ENCODE measurements at regions not wholly inside any gene's neighbourhood (a gene's known extent, or its start where the extent isn't known, plus 50 kb on each side); places are given as distances from the start of the nearest gene placed in this dataset.
"Not testable (repeated sequence)": the region's sequence is repeated elsewhere in the genome, so short reads cannot be mapped to it uniquely, and the experiment has no call there.

DNA sequence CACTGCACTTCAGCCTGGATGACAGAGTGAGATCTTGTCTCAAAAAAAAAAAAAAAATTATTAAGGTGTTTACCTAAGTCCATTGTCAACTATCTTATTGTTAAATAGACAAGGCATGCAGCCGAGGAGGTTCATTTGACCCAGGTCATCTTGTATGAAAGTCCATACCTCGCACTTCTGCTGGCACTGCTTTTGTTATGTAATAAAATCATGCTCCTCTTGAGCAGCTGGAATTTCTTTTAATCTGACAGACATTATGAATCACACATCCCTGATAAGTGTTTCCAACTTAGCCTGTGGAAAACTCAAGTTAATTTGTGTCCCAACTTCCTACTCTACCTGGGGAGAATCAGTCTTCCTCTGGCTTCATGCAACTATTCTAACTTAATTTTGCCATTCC lies 315.6 kb upstream of the KLF4 start:
- DNase-seq, result no peak

DNA sequence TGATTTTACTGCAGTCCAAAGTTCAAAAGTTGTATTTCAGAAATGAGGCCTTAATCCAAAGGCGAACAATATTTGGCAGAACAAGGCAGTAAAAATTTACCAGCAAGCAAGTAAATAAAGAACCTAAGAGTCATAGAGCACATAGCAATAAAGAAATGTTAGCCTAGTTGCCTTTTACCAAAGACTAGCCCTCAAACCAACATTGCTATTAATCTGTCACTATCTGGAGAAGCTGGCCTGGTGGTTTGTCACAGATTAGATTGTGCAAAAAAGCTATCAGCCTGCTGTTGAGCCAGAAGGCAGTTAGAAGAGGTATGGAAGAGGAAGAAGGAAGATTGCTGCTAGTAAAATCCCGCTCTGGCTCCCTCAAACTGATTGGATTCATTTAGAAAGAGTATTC lies 304.7 kb upstream of the KLF4 start:
- DNase-seq, result no peak

GRCh38 chr9:107793541-107793940 lies 304.0 kb upstream of the KLF4 start:
- DNase-seq, result no peak

DNA sequence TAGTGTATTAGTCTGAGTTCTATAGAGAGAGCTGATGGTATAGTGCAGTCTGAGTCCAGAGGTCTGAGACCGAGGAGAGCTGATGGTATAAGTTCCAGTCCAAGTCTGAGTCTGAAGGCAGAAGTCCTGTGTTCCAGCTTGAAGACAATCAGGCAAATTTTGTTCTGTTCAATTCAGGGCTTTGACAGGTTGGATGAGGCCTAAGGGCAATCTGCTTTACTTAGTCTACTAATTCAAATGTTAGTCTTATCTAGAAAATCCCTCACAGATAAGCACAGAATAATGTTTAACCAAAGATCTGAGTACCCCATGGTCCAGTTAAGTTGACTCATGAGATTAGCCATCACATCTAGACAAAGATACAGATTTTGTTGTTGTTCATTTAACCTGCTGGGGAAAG lies 303.0 kb upstream of the KLF4 start:
- DNase-seq, result no peak

- no peak for DNase-seq
Observed at GRCh38 chr9:107792006-107792405, 302.4 kb upstream of the KLF4 start.

DNA sequence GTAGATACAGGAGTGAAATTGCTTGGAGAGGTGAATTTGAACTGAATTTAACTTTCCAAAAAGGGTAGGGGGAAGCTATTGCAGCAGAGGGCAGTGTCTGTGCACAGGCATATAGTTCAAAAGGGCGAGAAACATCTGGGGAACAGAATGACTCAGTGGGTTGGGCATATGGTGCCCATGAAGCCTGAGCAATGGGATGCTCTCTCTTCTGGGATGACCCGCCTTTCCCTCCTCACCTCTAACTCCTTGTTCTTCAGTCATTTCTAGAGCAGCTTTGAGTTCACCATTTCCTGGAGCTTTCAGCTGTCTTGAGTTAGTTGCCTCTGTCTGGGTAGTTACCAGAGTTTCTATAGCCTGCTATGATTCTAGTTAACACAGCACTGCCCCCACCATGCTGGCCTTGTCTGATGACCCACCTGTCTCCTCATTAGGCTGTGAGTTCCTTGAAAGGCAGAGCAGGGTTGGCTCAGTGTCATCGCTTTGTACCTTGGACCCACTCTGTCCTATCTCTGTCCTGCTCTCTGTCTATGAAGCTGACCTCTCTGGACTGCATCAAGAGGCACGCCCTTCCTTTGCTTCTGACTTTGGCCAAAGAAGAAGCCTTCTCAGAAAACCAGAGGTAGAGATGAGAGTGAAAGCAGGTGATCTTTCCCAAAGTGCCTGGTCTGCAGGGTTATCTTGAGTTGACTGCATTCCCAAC lies 299.6 kb upstream of the KLF4 start:
- peak; percentile 10 for DNase-seq

GRCh38 chr9:107786561-107786960 lies 297.0 kb upstream of the KLF4 start:
- no peak for DNase-seq

DNA sequence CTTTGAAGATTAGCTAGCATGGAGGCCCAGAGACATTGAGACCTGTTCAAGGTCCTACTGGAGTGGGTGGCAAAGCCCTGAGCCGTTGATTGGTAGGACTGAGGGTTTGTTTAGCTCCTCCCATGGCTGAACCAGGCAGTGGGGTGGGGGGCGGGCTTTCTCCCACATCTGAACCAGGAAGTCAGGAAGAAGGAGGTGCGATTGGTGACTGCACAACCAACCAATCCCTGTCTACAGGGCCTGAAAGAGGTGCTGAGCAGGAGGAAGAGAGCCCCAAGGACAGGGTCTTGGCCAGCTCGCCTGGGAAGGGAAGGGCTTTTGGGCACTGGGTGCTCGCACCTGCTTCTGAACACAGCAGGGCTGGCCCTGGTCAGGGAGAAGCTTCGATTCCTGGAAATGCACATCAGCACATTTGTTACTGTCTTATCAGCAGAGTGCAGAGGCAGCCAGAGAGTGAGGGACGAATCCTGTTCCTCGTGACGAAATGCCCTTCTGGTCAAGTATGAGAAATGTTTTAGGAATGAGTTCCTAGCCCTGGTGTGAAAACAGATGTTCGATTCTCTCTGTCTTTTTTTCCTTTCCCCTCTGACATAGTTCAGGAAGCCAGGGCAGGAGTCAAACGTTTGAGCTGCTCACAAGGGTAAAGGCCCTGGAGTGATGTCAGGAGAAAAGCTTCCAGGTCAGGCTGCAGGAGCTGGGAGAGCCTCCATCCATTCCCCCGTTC lies 294.8 kb upstream of the KLF4 start:
- DNase-seq, result no peak

- no peak for DNase-seq
Observed at GRCh38 chr9:107782789-107783188, 293.2 kb upstream of the KLF4 start.

DNA sequence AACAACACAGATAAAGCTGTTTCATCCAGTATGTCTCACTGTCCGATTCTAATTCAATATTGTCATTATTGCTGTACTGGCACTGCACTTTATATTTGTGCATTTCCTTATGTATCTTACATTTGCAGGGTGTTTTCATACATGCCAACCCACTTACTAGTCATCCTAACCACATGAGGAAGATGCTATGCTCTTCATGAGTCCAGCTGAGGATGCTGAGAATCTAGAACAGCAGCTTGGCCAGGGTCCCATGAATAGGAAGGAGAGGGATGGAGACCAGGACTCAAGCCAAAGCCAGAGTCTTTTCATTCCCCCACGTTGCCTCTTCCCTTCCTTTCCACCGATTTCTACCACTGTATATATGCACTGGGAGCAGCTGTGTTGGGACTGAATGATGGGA lies 292.8 kb upstream of the KLF4 start:
- DNase-seq, result no peak

GRCh38 chr9:107780960-107781359 lies 291.4 kb upstream of the KLF4 start:
- DNase-seq, result no peak

GRCh38 chr9:107779731-107780130 lies 290.2 kb upstream of the KLF4 start:
- no peak for DNase-seq

GRCh38 chr9:107778661-107779060 lies 289.1 kb upstream of the KLF4 start:
- DNase-seq, result no peak

GRCh38 chr9:107774099-107774498 lies 284.5 kb upstream of the KLF4 start:
- not testable (repeated sequence) for DNase-seq

DNA sequence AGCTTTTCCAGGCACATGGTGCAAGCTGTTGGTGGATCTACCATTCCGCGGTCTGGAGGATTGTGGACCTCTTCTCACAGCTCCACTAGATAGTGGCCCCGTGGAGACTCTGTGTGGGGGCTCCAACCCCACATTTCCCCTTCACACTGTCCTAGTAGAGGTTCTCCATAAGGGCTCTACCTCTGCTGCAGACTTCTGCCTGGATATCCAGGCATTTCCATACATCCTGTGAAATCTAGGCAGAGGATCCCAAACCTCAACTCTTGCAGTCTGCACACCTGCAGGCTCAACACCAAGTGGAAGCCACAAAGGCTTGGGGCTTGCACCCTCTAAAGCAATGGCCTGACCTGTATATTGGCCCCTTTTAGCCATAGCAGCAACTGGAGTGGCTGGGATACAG lies 283.4 kb upstream of the KLF4 start:
- DNase-seq, result no peak

DNA sequence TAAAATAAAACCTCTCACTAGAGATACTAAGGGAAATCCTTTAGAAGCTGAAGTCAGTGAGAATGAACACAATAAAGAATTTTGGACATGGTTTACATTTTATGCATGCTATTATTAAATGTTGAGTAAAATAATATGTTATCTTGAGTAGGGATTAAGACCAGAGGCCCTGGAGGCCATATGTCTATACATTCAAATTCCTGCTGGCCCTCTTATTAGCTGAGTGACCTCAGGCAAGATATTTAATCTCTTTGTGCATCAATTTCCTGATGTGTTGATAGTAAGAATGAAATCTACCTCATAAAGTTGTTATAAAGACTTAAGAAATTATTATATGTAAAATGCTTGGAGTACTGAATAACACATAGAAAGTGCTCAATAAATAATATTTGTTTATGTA lies 281.1 kb upstream of the KLF4 start:
- DNase-seq, result no peak

GRCh38 chr9:107768224-107768623 lies 278.7 kb upstream of the KLF4 start:
- DNase-seq, result no peak

DNA sequence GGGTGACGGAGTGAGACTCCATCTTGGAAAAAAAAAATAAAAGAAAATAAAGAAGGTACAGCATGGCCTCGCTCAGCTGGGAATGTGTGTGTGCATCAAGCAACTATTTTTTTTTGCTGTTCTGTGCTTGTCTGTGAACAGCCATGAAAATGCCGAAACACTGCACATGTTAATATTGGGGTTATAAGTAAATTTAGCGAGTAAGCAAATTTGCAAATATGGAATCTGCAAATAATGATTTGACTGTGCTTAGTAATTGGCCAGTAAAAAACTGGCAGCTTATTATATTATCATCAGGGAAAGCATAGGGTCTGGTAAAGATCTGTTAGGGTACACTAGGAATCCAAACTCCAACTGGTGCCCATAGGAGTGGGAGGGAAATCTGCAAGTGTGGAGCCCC lies 278.1 kb upstream of the KLF4 start:
- no peak for DNase-seq

GRCh38 chr9:107763469-107763868 lies 273.9 kb upstream of the KLF4 start:
- not testable (repeated sequence) for DNase-seq

GRCh38 chr9:107761307-107761706 lies 271.7 kb upstream of the KLF4 start:
- DNase-seq, result no peak

DNA sequence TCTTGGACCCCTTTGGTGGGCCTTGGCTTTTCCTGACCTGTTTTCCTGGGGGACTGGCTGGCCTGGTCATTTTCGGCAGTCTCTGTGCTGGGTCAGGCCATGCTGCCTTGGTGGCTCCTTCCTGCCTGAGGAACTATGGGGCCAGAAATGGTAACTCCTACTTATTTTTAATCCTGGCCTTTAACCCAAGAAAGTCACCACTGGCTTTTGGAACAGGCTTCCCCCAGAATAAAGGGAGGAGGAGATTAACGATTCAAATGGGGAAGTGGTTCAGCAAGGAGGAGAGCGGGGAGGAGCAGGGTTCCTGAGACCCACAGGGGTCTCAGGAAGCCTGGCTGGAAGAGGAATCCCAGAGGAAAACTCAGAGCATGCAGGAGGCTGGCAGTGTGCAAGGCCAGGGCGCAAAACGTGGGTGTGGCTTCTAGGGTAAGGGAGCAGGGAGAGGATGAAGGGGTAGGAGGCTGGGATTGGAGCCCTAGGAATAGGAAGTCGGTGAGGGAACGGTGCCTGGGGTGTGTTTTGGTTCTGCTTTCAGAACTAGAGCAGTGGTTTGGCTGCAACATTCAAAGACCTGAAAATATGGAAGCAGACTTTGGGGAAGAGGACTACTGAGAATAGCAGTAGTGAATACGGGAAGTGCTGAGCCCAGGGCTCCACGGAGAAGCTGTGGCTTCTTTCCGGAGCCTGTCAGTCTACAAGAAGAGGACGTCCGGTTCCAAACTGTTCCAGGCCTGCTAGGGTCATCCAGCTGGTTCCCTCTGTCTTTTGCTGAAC lies 271.1 kb upstream of the KLF4 start:
- DNase-seq, result no peak

- DNase-seq, result no peak
Observed at GRCh38 chr9:107759823-107760166, 270.2 kb upstream of the KLF4 start.

GRCh38 chr9:107759009-107759822 lies 269.6 kb upstream of the KLF4 start:
- DNase-seq, result no peak

All from activated CD4-positive, alpha-beta T cell treated with anti-CD3 and anti-CD28 coated beads, Interleukin-10, Interleukin-2, amounts not matched to agents 100 ng/mL and 50 ng/mL, durations not matched to agents 16 hours and 8 hours (primary cell).